HepG2 (cell line): ENCODE measurements at regions not wholly inside any gene's neighbourhood (a gene's known extent, or its start where the extent isn't known, plus 50 kb on each side); places are given as distances from the start of the nearest gene placed in this dataset.

Source experiments
- ATAC-seq: fragments of 200-7000 bp; cut with Tn5 transposase; 3 replicates; pipeline ENCODE4 v1.9.1; 2020; ENCODE audit warnings: mild to moderate bottlenecking, moderate library complexity
- BruUV-seq: library from RNA; stranded (reverse); fragments of 400-500 nt; replicated peaks from 2 replicates; lab custom pipeline; 2021; lab: Mats Ljungman, UMichigan
- CTCF ChIA-PET: fragments of 300-600 bp; formaldehyde crosslinking; extraction: SDS; loops from one replicate; lab custom pipeline; 2021; ENCODE audit warnings: low total read pairs, inconsistent platforms, low intra/inter-chr PET ratio; lab: Yijun Ruan, JAX
- POLR2A ChIA-PET: fragments of 350-600 bp; sonication (Branson Sonifier 250); formaldehyde crosslinking; loops from one replicate; lab custom pipeline; 2020; ENCODE audit warnings: antibody characterized with exemption, inconsistent platforms; lab: Yijun Ruan, JAX
- DNase-seq: peaks from one replicate; pipeline ENCODE4 v3.0.0-alpha.2; 2015; ENCODE audit warnings: low spot score
- FAIRE-seq: peaks from 3 replicates; lab custom pipeline; 2011; peaks lifted over from hg19 to GRCh38; lab: Jason Lieb, UNC
- H2AFZ ChIP-seq: one replicate; pipeline ENCODE4 v1.6.1; 2011; ENCODE audit warnings: low read length, inconsistent platforms
- H3K27ac ChIP-seq: fragments of 300-600 bp; 3 replicates; pipeline ENCODE4 v1.8.0; 2011; ENCODE audit warnings: mixed run types, mild to moderate bottlenecking, mixed read lengths, low read length, inconsistent platforms; ENCODE audit not compliant: insufficient read depth; ENCODE audit errors: extremely low read length
- H3K27me3 ChIP-seq, 2 experiments: fragments of 200-600 bp in 1 of 2; 2 replicates in 1 of 2; 3 replicates in 1 of 2; pipeline versions ENCODE4 v1.6.0 to v1.8.0; 2011; ENCODE audit warnings: low read length in 2 of 2, mild to moderate bottlenecking in 2 of 2, moderate library complexity in 2 of 2, inconsistent platforms in 1 of 2; ENCODE audit not compliant: insufficient read depth in 2 of 2, control insufficient read depth in 1 of 2
- H3K36me3 ChIP-seq, 2 experiments: fragments of 200-600 bp in 1 of 2; replicated peaks in 1 of 2; 2 replicates in 1 of 2; 3 replicates in 1 of 2; pipeline versions ENCODE4 v1.5.1 to v1.8.0; 2011; ENCODE audit warnings: low read length in 2 of 2, inconsistent platforms in 1 of 2; ENCODE audit not compliant: insufficient read depth in 2 of 2, control insufficient read depth in 1 of 2
- H3K4me1 ChIP-seq: 2 replicates; pipeline ENCODE4 v1.5.1; 2012; ENCODE audit warnings: low read length, inconsistent platforms; ENCODE audit not compliant: insufficient read depth
- H3K4me2 ChIP-seq: 2 replicates; pipeline ENCODE4 v1.6.0; 2011; ENCODE audit warnings: low read depth, low read length, inconsistent platforms
- H3K4me3 ChIP-seq, 3 experiments: fragments of 200-600 bp in 1 of 3; sonication (generic), shearing (Covaris generic) in 1 of 3; replicated peaks in 1 of 3; 2 replicates each; pipeline ENCODE4 v1.5.1; 2011 to 2016; ENCODE audit warnings: low read length in 3 of 3, inconsistent platforms in 2 of 3, low read depth in 2 of 3, mild to moderate bottlenecking in 2 of 3, control low read depth in 1 of 3, mixed read lengths in 1 of 3; ENCODE audit not compliant: insufficient read depth in 1 of 3
- H3K79me2 ChIP-seq: one replicate; pipeline ENCODE4 v1.6.1; 2011; ENCODE audit warnings: low read length, inconsistent platforms; ENCODE audit not compliant: insufficient read depth
- H3K9ac ChIP-seq: 2 replicates; pipeline ENCODE4 v1.6.0; 2011; ENCODE audit warnings: mild to moderate bottlenecking, low read depth, low read length, inconsistent platforms; ENCODE audit not compliant: insufficient read depth
- H3K9me3 ChIP-seq: 2 replicates; pipeline ENCODE4 v1.5.1; 2012; ENCODE audit warnings: mild to moderate bottlenecking, low read length
- H4K20me1 ChIP-seq: 2 replicates; pipeline ENCODE4 v1.6.0; 2011; ENCODE audit warnings: inconsistent platforms, mild to moderate bottlenecking, low read length, moderate library complexity; ENCODE audit not compliant: insufficient read depth
- CBX1 ChIP-seq: IDR thresholded peaks from one replicate; pipeline ENCODE4 v1.6.1; 2016; ENCODE audit warnings: antibody characterized with exemption, low read depth
- DRAP1 ChIP-seq: IDR thresholded peaks from 2 replicates; pipeline ENCODE4 v1.6.1; 2016; ENCODE audit warnings: missing genetic modification reagents, missing compliant biosample characterization
- EHMT2 ChIP-seq: fragments of 200-600 bp; sonication (generic); IDR thresholded peaks from 2 replicates; pipeline ENCODE4 v1.7.0; 2017; ENCODE audit warnings: antibody characterized with exemption, low read depth, low read length, borderline replicate concordance
- HMGXB3 ChIP-seq: sonication (generic); formaldehyde crosslinking; IDR thresholded peaks from 2 replicates; pipeline ENCODE4 v1.4.0; 2020; ENCODE audit warnings: missing genetic modification reagents, borderline replicate concordance
- HNRNPUL1 ChIP-seq: fragments of 200-400 bp; formaldehyde crosslinking; IDR thresholded peaks from 2 replicates; pipeline ENCODE4 v1.6.1; 2017; ENCODE audit warnings: low read depth, mild to moderate bottlenecking, low read length, moderate library complexity
- HOXA9 ChIP-seq: sonication (generic); formaldehyde crosslinking; IDR thresholded peaks from 2 replicates; pipeline ENCODE4 v1.8.1; 2022; ENCODE audit warnings: missing genetic modification reagents, mild to moderate bottlenecking, moderate library complexity, borderline replicate concordance
- JARID2 ChIP-seq: sonication (generic); formaldehyde crosslinking; IDR thresholded peaks from 2 replicates; pipeline ENCODE4 v1.8.1; 2023; ENCODE audit warnings: missing genetic modification reagents, inconsistent platforms; ENCODE audit not compliant: insufficient replicate concordance
- KDM4B ChIP-seq: sonication (generic); formaldehyde crosslinking; IDR thresholded peaks from 2 replicates; pipeline ENCODE4 v1.4.0; 2020; ENCODE audit warnings: missing genetic modification reagents
- MBNL3 ChIP-seq: fragments of 250-450 bp; sonication (Bioruptor Pico); conservative IDR thresholded peaks from 2 replicates; pipeline ENCODE4 v1.8.0; 2022; ENCODE audit warnings: mild to moderate bottlenecking, inconsistent platforms
- NPAS2 ChIP-seq: sonication (generic); formaldehyde crosslinking; IDR thresholded peaks from 2 replicates; pipeline ENCODE4 v1.8.0; 2022; ENCODE audit warnings: mild to moderate bottlenecking, missing genetic modification reagents, borderline replicate concordance
- POGZ ChIP-seq: sonication (generic); formaldehyde crosslinking; IDR thresholded peaks from 2 replicates; pipeline ENCODE4 v1.4.0; 2020; ENCODE audit warnings: mild to moderate bottlenecking, missing genetic modification reagents
- RAD51 ChIP-seq: fragments of 450-650 bp; IDR thresholded peaks from 2 replicates; pipeline ENCODE4 v1.6.1; 2016; ENCODE audit warnings: borderline replicate concordance
- SOX13 ChIP-seq, 3 experiments: fragments of 450-650 bp in 1 of 3; sonication (generic) in 1 of 3; formaldehyde crosslinking in 1 of 3; IDR thresholded peaks in 2 of 3; conservative IDR thresholded peaks in 1 of 3; 2 replicates each; pipeline versions ENCODE4 v1.5.0 to v1.6.1; 2016 to 2020; ENCODE audit warnings: antibody characterized with exemption in 1 of 3, mild to moderate bottlenecking in 1 of 3, missing compliant biosample characterization in 1 of 3, missing genetic modification reagents in 1 of 3, moderate library complexity in 1 of 3
- ZFP82 ChIP-seq: sonication (generic); formaldehyde crosslinking; IDR thresholded peaks from 2 replicates; pipeline ENCODE4 v1.5.1; 2020; ENCODE audit warnings: mild to moderate bottlenecking, missing genetic modification reagents, borderline replicate concordance
- ZNF3 ChIP-seq: IDR thresholded peaks from 2 replicates; pipeline ENCODE4 v1.7.0; 2017; ENCODE audit warnings: inconsistent platforms
- ZNF333 ChIP-seq: sonication (generic); formaldehyde crosslinking; IDR thresholded peaks from 2 replicates; pipeline ENCODE4 v1.4.0; 2020; ENCODE audit warnings: mild to moderate bottlenecking, missing genetic modification reagents, borderline replicate concordance
- ZNF350 ChIP-seq: sonication (generic); formaldehyde crosslinking; IDR thresholded peaks from 2 replicates; pipeline ENCODE4 v1.4.0; 2020; ENCODE audit warnings: mild to moderate bottlenecking, low read depth, missing genetic modification reagents, borderline replicate concordance
- ZNF441 ChIP-seq: sonication (generic); formaldehyde crosslinking; IDR thresholded peaks from 2 replicates; pipeline ENCODE4 v1.7.0; 2021; ENCODE audit warnings: missing genetic modification reagents, borderline replicate concordance
- ZNF569 ChIP-seq: sonication (generic); formaldehyde crosslinking; IDR thresholded peaks from 2 replicates; pipeline ENCODE4 v1.5.0; 2020; ENCODE audit warnings: mild to moderate bottlenecking, missing genetic modification reagents, moderate library complexity, borderline replicate concordance
- WGBS: methylation state at CpG from one replicate; pipeline ENCODE4 v1.1.6; 2017; ENCODE audit warnings: low lambda C conversion rate; 5-methylcytosine and 5-hydroxymethylcytosine counted together
- in situ Hi-C: cut with HindIII; loops from 2 replicates; pipeline ENCODE4 v1.10.0; 2017; ENCODE audit warnings: low pct_unique_long_range_greater_than_20kb; ENCODE audit not compliant: extremely low pct_ligation_motif_present
- intact Hi-C: fragments of 100-400 bp; cut with micrococcal nuclease; formaldehyde crosslinking; loops from one replicate; pipeline ENCODE4 v1.10.0; 2022; ENCODE audit not compliant: unreplicated experiment
- TF ChIP-seq, protein P1 (sequence below): sonication (generic); formaldehyde crosslinking; IDR thresholded peaks from 2 replicates; pipeline ENCODE4 v1.8.0; 2022; ENCODE audit warnings: missing genetic modification reagents, mild to moderate bottlenecking, borderline replicate concordance

DNA sequence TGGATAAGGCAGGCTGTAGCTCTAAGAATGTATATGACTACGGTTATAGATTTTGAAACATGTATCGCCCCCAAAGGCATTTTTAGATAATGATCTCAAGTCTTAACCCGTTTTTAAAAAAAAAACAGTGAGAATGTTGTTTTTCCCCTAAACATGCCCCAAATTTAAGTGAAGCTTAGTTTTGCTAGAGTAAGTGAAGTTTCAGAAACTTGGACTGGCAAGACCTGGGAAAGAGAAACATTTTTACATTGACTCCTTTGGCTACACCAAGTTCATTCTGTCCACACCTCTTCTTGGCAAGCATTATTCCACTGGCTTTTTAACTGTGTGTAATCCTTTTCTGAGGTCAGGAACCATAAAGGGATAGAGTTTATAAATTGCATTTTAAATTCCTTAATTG is 216.7 kb upstream of the CELF2 start:
- Histone ChIP-seq H3K27ac (no peak overlapping the region), H3K4me1 (no peaks in the 10 kb centered on the region), H3K36me3 (no peaks in the 10 kb centered on the region), H3K4me3 (no peak overlapping the region), H3K27me3 (peaks cover 0 to 5% of the 10 kb centered on the region in 2 experiments; a peak in 2 of 5 replicates), H4K20me1 (no peaks in the 10 kb centered on the region), H3K79me2 (no peaks in the 10 kb centered on the region), H3K9me3 (0 out of 2 replicates have a peak, but pooled peaks cover 5% of the 10 kb centered on the region), H2AFZ (no peak overlapping the region), H3K9ac (no peak overlapping the region), H3K4me2 (no peak overlapping the region)
- FAIRE-seq (no peak), ATAC-seq (no peak), DNase-seq (no peak)
- in situ Hi-C loops: no loop called here
- 12% methylated on average over 3 of the region's 3 CpGs for WGBS
- ChIA-PET POLR2A (no interaction called here), CTCF (no interaction called here)
- no TSS peak for BruUV-seq
- TF ChIP-seq ZNF569: no peak
- TF ChIP-seq SOX13 (IDR thresholded peaks at IDR 0.05): no peak
- TF ChIP-seq SOX13 (CRISPR knock-in tag; conservative IDR thresholded peaks at IDR 0.05 in 1 of 2, IDR thresholded peaks at IDR 0.05 in 1 of 2): no peak
- TF ChIP-seq ZFP82 (CRISPR knock-in tag): no peak
- TF ChIP-seq HMGXB3 (CRISPR knock-in tag): no peak
- no peak for TF ChIP-seq KDM4B (CRISPR knock-in tag)
- TF ChIP-seq POGZ (CRISPR knock-in tag): no peak
- no peak for TF ChIP-seq DRAP1 (CRISPR knock-in tag)
- no peak for TF ChIP-seq HOXA9 (CRISPR knock-in tag)
- TF ChIP-seq, protein P1, sequence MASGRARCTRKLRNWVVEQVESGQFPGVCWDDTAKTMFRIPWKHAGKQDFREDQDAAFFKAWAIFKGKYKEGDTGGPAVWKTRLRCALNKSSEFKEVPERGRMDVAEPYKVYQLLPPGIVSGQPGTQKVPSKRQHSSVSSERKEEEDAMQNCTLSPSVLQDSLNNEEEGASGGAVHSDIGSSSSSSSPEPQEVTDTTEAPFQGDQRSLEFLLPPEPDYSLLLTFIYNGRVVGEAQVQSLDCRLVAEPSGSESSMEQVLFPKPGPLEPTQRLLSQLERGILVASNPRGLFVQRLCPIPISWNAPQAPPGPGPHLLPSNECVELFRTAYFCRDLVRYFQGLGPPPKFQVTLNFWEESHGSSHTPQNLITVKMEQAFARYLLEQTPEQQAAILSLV (CRISPR knock-in tag): no peak
- TF ChIP-seq ZNF350: no peak
- TF ChIP-seq ZNF333 (CRISPR knock-in tag): no peak
- no peak for TF ChIP-seq JARID2 (CRISPR knock-in tag)
- no peak for TF ChIP-seq CBX1
- TF ChIP-seq RAD51: no peak
- no peak for TF ChIP-seq ZNF441 (CRISPR knock-in tag)
- TF ChIP-seq HNRNPUL1: no peak
- TF ChIP-seq EHMT2: no peak
- TF ChIP-seq MBNL3: no peak
- TF ChIP-seq NPAS2 (CRISPR knock-in tag): no peak
- no peak for TF ChIP-seq ZNF3 (CRISPR knock-in tag)
- intact Hi-C loops: no loop called here
